WTC11 (cell line): ENCODE measurements at regions not wholly inside any gene's neighbourhood (a gene's known extent, or its start where the extent isn't known, plus 50 kb on each side); places are given as distances from the start of the nearest gene placed in this dataset.

Experiments used
- ATAC-seq: fragments of 200-7000 bp; cut with Tn5 transposase; 2 replicates; pipeline ENCODE4 v1.10.0; 2021; ENCODE audit warnings: mild to moderate bottlenecking, moderate library complexity
- CTCF ChIA-PET: fragments of 300-600 bp; sonication (Branson Sonifier 250); formaldehyde crosslinking; loops from one replicate; lab custom pipeline; 2021; ENCODE audit warnings: antibody characterized with exemption; lab: Charles Lee
- POLR2A ChIA-PET: fragments of 350-600 bp; sonication (Branson Sonifier 250); formaldehyde crosslinking; loops from one replicate; lab custom pipeline; 2021; ENCODE audit warnings: antibody characterized with exemption; lab: Charles Lee
- DNase-seq: peaks from one replicate; pipeline ENCODE4 v3.0.0; 2021; ENCODE audit warnings: low spot score
- H3K27ac Mint-ChIP-seq: 2 replicates; pipeline ENCODE4 v1.8.0; 2021; ENCODE audit warnings: mixed read lengths
- H3K27me3 Mint-ChIP-seq: 2 replicates; pipeline ENCODE4 v1.8.0; 2021; ENCODE audit warnings: low read depth, mild to moderate bottlenecking, moderate library complexity, mixed read lengths
- H3K36me3 Mint-ChIP-seq: 2 replicates; pipeline ENCODE4 v1.8.0; 2021; ENCODE audit warnings: mixed read lengths
- H3K4me1 Mint-ChIP-seq: 2 replicates; pipeline ENCODE4 v1.8.0; 2022; ENCODE audit warnings: mixed read lengths
- H3K4me3 Mint-ChIP-seq: 2 replicates; pipeline ENCODE4 v1.8.0; 2021; ENCODE audit warnings: mild to moderate bottlenecking, moderate library complexity, mixed read lengths
- H3K9me3 Mint-ChIP-seq: 2 replicates; pipeline ENCODE4 v1.8.0; 2021; ENCODE audit warnings: mixed read lengths
- ARID4B ChIP-seq: sonication (generic); formaldehyde crosslinking; IDR thresholded peaks from 2 replicates; pipeline ENCODE4 v1.8.0; 2023; ENCODE audit warnings: missing genetic modification reagents, mild to moderate bottlenecking, borderline replicate concordance
- CREM ChIP-seq: sonication (generic); formaldehyde crosslinking; IDR thresholded peaks from 2 replicates; pipeline ENCODE4 v1.8.1; 2022; ENCODE audit warnings: mild to moderate bottlenecking, missing genetic modification reagents, moderate library complexity
- GABPB1 ChIP-seq: sonication (generic); formaldehyde crosslinking; IDR thresholded peaks from 2 replicates; pipeline ENCODE4 v1.8.1; 2023; ENCODE audit warnings: mild to moderate bottlenecking, missing genetic modification reagents
- HMGXB4 ChIP-seq: sonication (generic); formaldehyde crosslinking; IDR thresholded peaks from 2 replicates; pipeline ENCODE4 v1.8.1; 2023; ENCODE audit warnings: mild to moderate bottlenecking, moderate library complexity, missing genetic modification reagents
- MAX ChIP-seq: sonication (generic); formaldehyde crosslinking; IDR thresholded peaks from 2 replicates; pipeline ENCODE4 v1.8.0; 2022; ENCODE audit warnings: mild to moderate bottlenecking, missing genetic modification reagents
- RELA ChIP-seq: sonication (generic); formaldehyde crosslinking; IDR thresholded peaks from 2 replicates; pipeline ENCODE4 v1.8.1; 2022; ENCODE audit warnings: missing genetic modification reagents, mild to moderate bottlenecking, borderline replicate concordance
- SMAD4 ChIP-seq: sonication (generic); formaldehyde crosslinking; IDR thresholded peaks from 2 replicates; pipeline ENCODE4 v1.8.0; 2022; ENCODE audit warnings: mild to moderate bottlenecking, missing genetic modification reagents
- STAT6 ChIP-seq: sonication (generic); formaldehyde crosslinking; conservative IDR thresholded peaks from 2 replicates; pipeline ENCODE4 v1.8.1; 2023; ENCODE audit warnings: mild to moderate bottlenecking, low read depth, missing genetic modification reagents, moderate library complexity
- TEAD4 ChIP-seq: sonication (generic); formaldehyde crosslinking; IDR thresholded peaks from 2 replicates; pipeline ENCODE4 v1.8.0; 2022; ENCODE audit warnings: mild to moderate bottlenecking, missing genetic modification reagents
- USF2 ChIP-seq: sonication (generic); formaldehyde crosslinking; IDR thresholded peaks from 2 replicates; pipeline ENCODE4 v1.8.1; 2023; ENCODE audit warnings: mild to moderate bottlenecking, missing genetic modification reagents, moderate library complexity
- ZNF138 ChIP-seq: sonication (generic); formaldehyde crosslinking; conservative IDR thresholded peaks from 2 replicates; pipeline ENCODE4 v1.8.1; 2022; ENCODE audit warnings: mild to moderate bottlenecking, moderate library complexity, missing genetic modification reagents
- ZNF232 ChIP-seq: sonication (generic); formaldehyde crosslinking; IDR thresholded peaks from 2 replicates; pipeline ENCODE4 v1.8.0; 2022; ENCODE audit warnings: mild to moderate bottlenecking, missing genetic modification reagents
- ZNF263 ChIP-seq: sonication (generic); formaldehyde crosslinking; IDR thresholded peaks from 2 replicates; pipeline ENCODE4 v1.8.1; 2022; ENCODE audit warnings: low read depth, mild to moderate bottlenecking, moderate library complexity, missing genetic modification reagents
- ZNF396 ChIP-seq: fragments of 250-450 bp; sonication (Bioruptor Pico); IDR thresholded peaks from 2 replicates; pipeline ENCODE4 v1.8.0; 2021; ENCODE audit warnings: mild to moderate bottlenecking, moderate library complexity, borderline replicate concordance
- ZNF512 ChIP-seq: sonication (generic); formaldehyde crosslinking; IDR thresholded peaks from 2 replicates; pipeline ENCODE4 v1.8.1; 2022; ENCODE audit warnings: missing genetic modification reagents, borderline replicate concordance

GRCh38 chr2:89818873-89819272, 1127.4 kb downstream of the RPIA start (continued):
- TF ChIP-seq RELA (CRISPR knock-in tag), result no peak
- TF ChIP-seq CREM (CRISPR knock-in tag), result no peak
- no peak for TF ChIP-seq ZNF512
- no peak for TF ChIP-seq ARID4B (CRISPR knock-in tag)
- TF ChIP-seq MAX (CRISPR knock-in tag), result no peak
- no peak for TF ChIP-seq ZNF396 (CRISPR knock-in tag)

GRCh38 chr2:89819809-89820208, 1128.3 kb downstream of the RPIA start:
- ATAC-seq, result no peak
- peaks cover 78% of the 10 kb centered on the region for H3K27me3 Mint-ChIP-seq
- no peaks in the 10 kb centered on the region for H3K4me1 Mint-ChIP-seq
- TF ChIP-seq GABPB1 (CRISPR knock-in tag), result no peak
- no peak for TF ChIP-seq HMGXB4 (CRISPR knock-in tag)
- TF ChIP-seq ZNF232 (CRISPR knock-in tag), result no peak
- TF ChIP-seq STAT6 (CRISPR knock-in tag), result no peak
- no peak for TF ChIP-seq TEAD4 (CRISPR knock-in tag)
- TF ChIP-seq USF2, result no peak
- TF ChIP-seq SMAD4 (CRISPR knock-in tag), result no peak
- no peak for TF ChIP-seq ZNF138 (CRISPR knock-in tag)
- no peak for TF ChIP-seq ZNF263
- no peaks in the 10 kb centered on the region for H3K9me3 Mint-ChIP-seq
- no peak for DNase-seq
- CTCF ChIA-PET, result no interaction called here
- no peak overlapping the region for H3K27ac Mint-ChIP-seq
- POLR2A ChIA-PET, result no interaction called here
- H3K4me3 Mint-ChIP-seq, result no peak overlapping the region
- no peaks in the 10 kb centered on the region for H3K36me3 Mint-ChIP-seq
